A549 (cell line): ENCODE measurements at regions not wholly inside any gene's neighbourhood (a gene's known extent, or its start where the extent isn't known, plus 50 kb on each side); places are given as distances from the start of the nearest gene placed in this dataset.

Source experiments
- CEBPB ChIP-seq, 2 experiments: fragments of >200 bp in 1 of 2; sonication (Bioruptor Twin) in 1 of 2; formaldehyde crosslinking in 1 of 2; IDR thresholded peaks; 2 replicates each; pipeline ENCODE4 v1.6.1; 2012 to 2016
- CTCF ChIP-seq: fragments of >200 bp; sonication (Bioruptor Twin); formaldehyde crosslinking; IDR thresholded peaks from 3 replicates; pipeline ENCODE4 v1.5.1; 2016
- MAX ChIP-seq: IDR thresholded peaks from 2 replicates; pipeline ENCODE4 v1.6.1; 2012
- REST ChIP-seq: fragments of 200-600 bp; sonication (generic); IDR thresholded peaks from 2 replicates; pipeline ENCODE4 v1.6.1; 2016; ENCODE audit warnings: antibody characterized with exemption, mild to moderate bottlenecking, moderate library complexity

- TF ChIP-seq REST (no peak), CTCF (no peak), CEBPB (IDR thresholded peaks at IDR 0.05) (no peak), MAX (no peak)
Observed at GRCh38 chr6:98452685-98453084, 381.7 kb upstream of the POU3F2 start.
